ENCODE measurements at regions not wholly inside any gene's neighbourhood (a gene's known extent, or its start where the extent isn't known, plus 50 kb on each side); places are given as distances from the start of the nearest gene placed in this dataset.

GRCh38 chr11:109526061-109526460 lies 104.1 kb downstream of the C11orf87 start:
- peaks cover 3% of the 10 kb centered on the region for H3K9me3 Mint-ChIP-seq (ENCODE audit: low read depth)
- no peak for TF ChIP-seq CTCF (IDR thresholded peaks at IDR 0.05)
- no peak overlapping the region for H3K27ac Mint-ChIP-seq (ENCODE audit: unreplicated experiment)
- DNase-seq (ENCODE audit: low spot score): no peak
- no peaks in the 10 kb centered on the region for H3K36me3 Mint-ChIP-seq (ENCODE audit: low read depth)
- no peak overlapping the region for H3K4me3 Mint-ChIP-seq (ENCODE audit: unreplicated experiment)
- H3K27me3 Mint-ChIP-seq (ENCODE audit: low read depth): no peaks in the 10 kb centered on the region
- H3K4me1 Mint-ChIP-seq (ENCODE audit: low read depth): peaks cover 22% of the 10 kb centered on the region

- Mint-ChIP-seq H3K27ac (ENCODE audit: unreplicated experiment) (peak overlapping the region; percentile 58), H3K9me3 (ENCODE audit: low read depth) (peaks cover 3% of the 10 kb centered on the region), H3K36me3 (ENCODE audit: low read depth) (no peaks in the 10 kb centered on the region), H3K4me3 (ENCODE audit: unreplicated experiment) (peak overlapping the region; percentile 3), H3K4me1 (ENCODE audit: low read depth) (peaks cover 22% of the 10 kb centered on the region), H3K27me3 (ENCODE audit: low read depth) (no peaks in the 10 kb centered on the region)
- TF ChIP-seq CTCF (IDR thresholded peaks at IDR 0.05): no peak
- no peak for DNase-seq (ENCODE audit: low spot score)
Observed at GRCh38 chr11:109526931-109527330, 104.9 kb downstream of the C11orf87 start.

DNA sequence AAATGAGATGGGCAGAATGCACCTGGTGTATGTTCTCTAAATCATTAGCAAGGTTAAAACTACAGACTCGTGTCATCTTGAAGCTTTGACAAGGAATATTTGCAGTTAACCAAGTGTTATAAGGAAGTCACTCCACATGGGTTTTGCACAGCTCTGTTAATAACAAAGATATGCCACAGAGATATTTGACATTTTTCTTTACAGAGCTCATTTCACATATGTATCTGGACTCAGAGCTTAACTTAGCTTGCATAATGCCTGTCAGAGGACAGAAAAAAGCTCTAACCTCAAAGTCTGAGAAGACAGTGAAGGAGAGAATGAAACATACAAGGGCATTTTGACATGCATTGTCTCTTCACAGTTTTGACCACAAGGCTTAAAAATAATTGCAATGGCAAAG lies 105.5 kb downstream of the C11orf87 start:
- H3K27ac Mint-ChIP-seq (ENCODE audit: unreplicated experiment): peak overlapping the region; percentile 58
- peaks cover 22% of the 10 kb centered on the region for H3K4me1 Mint-ChIP-seq (ENCODE audit: low read depth)
- no peak for DNase-seq (ENCODE audit: low spot score)

DNA sequence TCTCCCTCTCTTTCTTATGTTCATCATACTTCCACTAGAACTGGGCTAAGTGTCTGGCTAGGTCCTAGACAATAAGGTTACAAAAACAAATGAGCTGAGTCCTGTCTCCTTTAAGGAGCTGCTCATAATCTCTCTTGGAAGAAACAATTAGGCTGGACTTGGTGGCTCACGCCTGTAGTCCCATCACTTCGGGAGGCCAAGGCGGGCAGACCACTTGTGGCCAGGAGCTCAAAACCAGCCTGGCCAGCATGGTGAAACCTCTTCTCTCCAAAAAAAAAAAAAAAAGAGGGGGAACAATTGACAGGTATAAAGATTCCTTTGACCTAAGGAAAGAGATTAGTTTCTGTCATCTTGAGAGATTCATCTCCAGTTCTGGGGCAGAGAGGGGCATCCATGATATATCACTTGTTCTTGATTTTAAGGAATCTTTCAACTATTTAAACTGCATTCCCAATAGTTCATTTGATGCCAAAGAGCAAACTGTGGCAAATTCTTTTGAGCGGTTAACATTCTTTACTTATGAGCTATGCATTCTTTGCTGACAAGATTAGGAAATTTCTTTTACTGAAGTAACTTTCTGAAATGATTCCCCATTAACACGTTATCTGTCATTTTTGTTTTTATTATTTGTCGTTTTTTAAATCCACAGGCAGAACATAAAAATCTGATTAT lies 125.5 kb downstream of the C11orf87 start:
- Mint-ChIP-seq H3K9me3 (ENCODE audit: low read depth) (peaks cover 11% of the 10 kb centered on the region), H3K27ac (ENCODE audit: unreplicated experiment) (peak overlapping the region; percentile 91), H3K27me3 (ENCODE audit: low read depth) (no peaks in the 10 kb centered on the region), H3K4me1 (ENCODE audit: low read depth) (peaks cover 25% of the 10 kb centered on the region), H3K36me3 (ENCODE audit: low read depth) (peaks cover 2% of the 10 kb centered on the region), H3K4me3 (ENCODE audit: unreplicated experiment) (no peak overlapping the region)
- no peak for TF ChIP-seq CTCF (IDR thresholded peaks at IDR 0.05)
- no peak for DNase-seq (ENCODE audit: low spot score)

More for the DNA sequence above, 105.5 kb downstream of the C11orf87 start:
- Mint-ChIP-seq H3K9me3 (ENCODE audit: low read depth) (peaks cover 3% of the 10 kb centered on the region), H3K27me3 (ENCODE audit: low read depth) (no peaks in the 10 kb centered on the region), H3K36me3 (ENCODE audit: low read depth) (no peaks in the 10 kb centered on the region), H3K4me3 (ENCODE audit: unreplicated experiment) (no peak overlapping the region)
- no peak for TF ChIP-seq CTCF (IDR thresholded peaks at IDR 0.05)

- TF ChIP-seq CTCF (IDR thresholded peaks at IDR 0.05): no peak
- H3K4me1 Mint-ChIP-seq (ENCODE audit: low read depth): peaks cover 17% of the 10 kb centered on the region
- H3K36me3 Mint-ChIP-seq (ENCODE audit: low read depth): no peaks in the 10 kb centered on the region
- no peaks in the 10 kb centered on the region for H3K27me3 Mint-ChIP-seq (ENCODE audit: low read depth)
- H3K27ac Mint-ChIP-seq (ENCODE audit: unreplicated experiment): no peak overlapping the region
- DNase-seq (ENCODE audit: low spot score): no peak
- H3K4me3 Mint-ChIP-seq (ENCODE audit: unreplicated experiment): no peak overlapping the region
- peaks cover 6% of the 10 kb centered on the region for H3K9me3 Mint-ChIP-seq (ENCODE audit: low read depth)
Observed at GRCh38 chr11:109552376-109552775, 130.4 kb downstream of the C11orf87 start.

All from chondrocyte (in vitro differentiated cells).